Neural crest cell (in vitro differentiated cells): ENCODE measurements at regions not wholly inside any gene's neighbourhood (a gene's known extent, or its start where the extent isn't known, plus 50 kb on each side); places are given as distances from the start of the nearest gene placed in this dataset.

Experiments
- DNase-seq: peaks from one replicate; pipeline ENCODE4 v3.0.0; 2021; ENCODE audit warnings: low read depth, mixed read lengths, low spot score
- H3K27ac Mint-ChIP-seq: one replicate; pipeline ENCODE4 v1.8.0; 2021; ENCODE audit warnings: mild to moderate bottlenecking, mixed read lengths; ENCODE audit not compliant: unreplicated experiment
- H3K27me3 Mint-ChIP-seq: 2 replicates; pipeline ENCODE4 v1.8.0; 2021; ENCODE audit warnings: low read depth, mild to moderate bottlenecking, mixed read lengths
- H3K36me3 Mint-ChIP-seq: 2 replicates; pipeline ENCODE4 v1.8.0; 2021; ENCODE audit warnings: low read depth, mild to moderate bottlenecking, mixed read lengths
- H3K4me1 Mint-ChIP-seq: 2 replicates; pipeline ENCODE4 v1.8.0; 2021; ENCODE audit warnings: mixed read lengths
- H3K4me3 Mint-ChIP-seq: one replicate; pipeline ENCODE4 v1.8.0; 2021; ENCODE audit warnings: mild to moderate bottlenecking, mixed read lengths
- H3K9me3 Mint-ChIP-seq: 2 replicates; pipeline ENCODE4 v1.8.0; 2021; ENCODE audit warnings: mixed read lengths
- TF ChIP-seq, protein P1 (sequence below): fragments of 200-600 bp; sonication (generic); conservative IDR thresholded peaks from 2 replicates; pipeline ENCODE4 v1.5.0; 2021; ENCODE audit warnings: antibody characterized with exemption, mild to moderate bottlenecking

DNA sequence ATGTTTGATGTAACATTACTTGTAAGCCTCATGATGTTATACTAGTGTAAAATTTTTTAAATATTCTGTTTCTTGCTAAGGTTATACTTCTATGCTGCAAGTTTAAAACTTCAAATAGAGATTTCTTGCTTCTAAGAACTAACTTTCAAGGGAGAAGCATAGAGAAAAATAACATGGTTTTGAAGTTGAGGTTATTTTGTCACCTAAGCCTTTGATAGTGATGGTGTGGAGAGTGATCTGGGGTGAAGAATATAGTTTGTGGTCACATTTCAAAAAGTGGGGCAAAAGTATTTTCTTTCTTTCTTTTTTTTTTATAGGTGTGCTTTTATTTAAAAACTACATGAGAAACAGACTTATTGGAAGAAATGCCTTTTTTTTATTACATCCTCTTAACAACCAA, 162.4 kb downstream of the GATA3 start:
- Mint-ChIP-seq H3K27me3 (peaks cover 6% of the 10 kb centered on the region), H3K4me1 (no peaks in the 10 kb centered on the region), H3K36me3 (no peaks in the 10 kb centered on the region), H3K9me3 (no peaks in the 10 kb centered on the region), H3K27ac (no peak overlapping the region), H3K4me3 (no peak overlapping the region)
- TF ChIP-seq, protein P1, sequence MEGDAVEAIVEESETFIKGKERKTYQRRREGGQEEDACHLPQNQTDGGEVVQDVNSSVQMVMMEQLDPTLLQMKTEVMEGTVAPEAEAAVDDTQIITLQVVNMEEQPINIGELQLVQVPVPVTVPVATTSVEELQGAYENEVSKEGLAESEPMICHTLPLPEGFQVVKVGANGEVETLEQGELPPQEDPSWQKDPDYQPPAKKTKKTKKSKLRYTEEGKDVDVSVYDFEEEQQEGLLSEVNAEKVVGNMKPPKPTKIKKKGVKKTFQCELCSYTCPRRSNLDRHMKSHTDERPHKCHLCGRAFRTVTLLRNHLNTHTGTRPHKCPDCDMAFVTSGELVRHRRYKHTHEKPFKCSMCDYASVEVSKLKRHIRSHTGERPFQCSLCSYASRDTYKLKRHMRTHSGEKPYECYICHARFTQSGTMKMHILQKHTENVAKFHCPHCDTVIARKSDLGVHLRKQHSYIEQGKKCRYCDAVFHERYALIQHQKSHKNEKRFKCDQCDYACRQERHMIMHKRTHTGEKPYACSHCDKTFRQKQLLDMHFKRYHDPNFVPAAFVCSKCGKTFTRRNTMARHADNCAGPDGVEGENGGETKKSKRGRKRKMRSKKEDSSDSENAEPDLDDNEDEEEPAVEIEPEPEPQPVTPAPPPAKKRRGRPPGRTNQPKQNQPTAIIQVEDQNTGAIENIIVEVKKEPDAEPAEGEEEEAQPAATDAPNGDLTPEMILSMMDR: no peak
- no peak for DNase-seq

DNA sequence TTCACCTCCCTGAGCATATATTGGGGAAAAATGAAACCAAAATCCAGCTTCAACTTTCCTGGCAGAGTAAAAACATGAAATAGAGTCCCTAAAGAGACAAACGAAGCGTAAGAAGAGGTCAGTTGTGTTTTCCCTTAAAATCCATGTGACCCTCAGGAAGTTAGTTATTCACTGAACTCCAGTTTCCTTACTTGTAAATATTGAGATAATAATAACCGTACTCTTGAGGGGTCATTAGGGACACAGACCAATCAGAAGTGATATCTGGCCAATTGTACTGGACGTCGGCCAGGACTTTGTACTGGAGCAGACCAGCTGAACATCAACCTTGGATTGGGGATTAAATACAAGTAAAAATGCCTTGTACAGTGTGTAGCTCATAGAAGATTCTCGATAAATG, 167.0 kb downstream of the GATA3 start:
- H3K9me3 Mint-ChIP-seq: no peaks in the 10 kb centered on the region
- H3K27ac Mint-ChIP-seq: no peak overlapping the region
- DNase-seq: no peak
- H3K27me3 Mint-ChIP-seq: peaks cover 12% of the 10 kb centered on the region
- no peaks in the 10 kb centered on the region for H3K4me1 Mint-ChIP-seq
- no peaks in the 10 kb centered on the region for H3K36me3 Mint-ChIP-seq
- TF ChIP-seq, protein P1: no peak
- no peak overlapping the region for H3K4me3 Mint-ChIP-seq

DNA sequence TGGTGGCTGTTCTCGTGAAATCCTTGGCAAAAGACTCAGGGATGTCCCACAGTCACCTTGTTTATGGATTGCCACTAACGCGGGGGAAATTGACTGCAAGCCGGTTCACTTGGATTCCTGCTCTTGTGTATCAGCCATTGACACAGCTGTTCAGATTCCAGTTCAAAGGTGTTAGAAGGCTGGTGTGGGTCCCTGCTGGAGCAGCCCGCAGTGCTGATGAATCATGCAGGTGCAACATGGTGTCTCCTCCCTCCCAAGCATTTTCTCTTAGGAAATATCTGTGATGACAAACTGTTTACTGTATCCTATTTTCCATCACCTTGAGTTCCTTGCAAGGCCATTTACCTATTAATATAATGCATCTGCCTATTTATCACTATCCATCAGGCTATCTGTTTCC, 170.1 kb downstream of the GATA3 start:
- Mint-ChIP-seq H3K9me3 (no peaks in the 10 kb centered on the region), H3K4me3 (no peak overlapping the region), H3K27ac (no peak overlapping the region), H3K27me3 (peaks cover 18% of the 10 kb centered on the region), H3K36me3 (no peaks in the 10 kb centered on the region), H3K4me1 (no peaks in the 10 kb centered on the region)
- no peak for DNase-seq
- TF ChIP-seq, protein P1: no peak

DNA sequence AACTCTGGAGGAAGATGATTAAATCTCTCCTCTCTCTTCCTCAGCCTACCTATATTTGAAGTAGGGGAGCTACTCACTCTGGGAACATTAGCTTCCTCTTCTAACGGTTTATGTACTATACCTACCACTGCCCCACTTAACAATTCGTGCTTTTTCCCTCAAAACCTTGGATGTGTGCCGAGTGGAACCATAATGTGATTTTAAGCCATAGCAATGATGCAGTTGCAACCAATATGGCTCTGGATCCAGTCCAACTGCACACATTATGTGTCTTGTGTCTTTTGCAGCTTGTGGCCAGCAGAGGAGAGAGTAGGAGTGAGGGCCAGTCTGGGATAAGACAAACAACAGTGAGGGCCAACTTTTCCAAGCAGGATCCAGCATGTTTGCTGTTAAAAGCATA, 170.7 kb downstream of the GATA3 start:
- DNase-seq: no peak
- TF ChIP-seq, protein P1: no peak
- Mint-ChIP-seq H3K27me3 (peaks cover 20% of the 10 kb centered on the region), H3K9me3 (no peaks in the 10 kb centered on the region), H3K4me1 (no peaks in the 10 kb centered on the region), H3K27ac (no peak overlapping the region), H3K4me3 (no peak overlapping the region), H3K36me3 (no peaks in the 10 kb centered on the region)

DNA sequence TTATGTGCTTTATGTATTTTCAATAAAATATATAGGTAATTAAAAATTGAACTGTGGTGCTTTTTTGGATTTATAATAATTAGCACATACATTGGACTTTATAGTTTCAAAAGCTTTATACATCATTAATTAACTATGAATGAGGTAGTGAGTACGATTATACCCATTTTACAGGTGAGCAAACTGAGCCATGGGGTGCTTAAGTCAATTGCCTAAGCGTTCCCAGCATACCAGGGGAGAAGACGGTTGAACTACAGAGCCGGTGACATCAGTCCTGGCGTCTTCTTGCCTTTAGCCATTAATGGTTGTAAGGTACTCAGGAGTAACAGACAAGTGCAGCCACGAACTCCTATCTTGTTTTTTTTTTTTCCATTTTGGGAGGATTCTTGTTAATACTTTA, 172.8 kb downstream of the GATA3 start:
- TF ChIP-seq, protein P1: no peak
- DNase-seq: no peak
- Mint-ChIP-seq H3K4me1 (no peaks in the 10 kb centered on the region), H3K9me3 (no peaks in the 10 kb centered on the region), H3K27ac (no peak overlapping the region), H3K27me3 (peaks cover 31% of the 10 kb centered on the region), H3K4me3 (no peak overlapping the region), H3K36me3 (no peaks in the 10 kb centered on the region)

DNA sequence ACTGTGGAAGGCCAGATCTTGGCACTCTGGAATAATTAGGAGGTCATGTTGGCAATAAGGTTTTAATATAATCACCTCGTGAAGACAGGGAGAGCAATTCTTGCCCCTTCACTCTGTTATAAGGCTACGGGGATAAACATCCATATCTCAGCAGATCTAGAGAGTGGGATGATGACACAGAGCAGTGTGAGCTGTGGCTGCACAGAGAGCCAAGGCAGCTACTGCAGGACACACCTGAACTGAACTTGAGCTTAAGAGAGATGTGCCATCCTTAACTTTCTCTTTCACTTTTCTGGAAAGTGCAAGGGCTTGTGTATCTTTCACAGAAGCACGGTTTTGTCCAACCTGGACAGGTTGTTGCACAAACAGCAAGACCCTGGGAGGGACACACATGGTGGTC, 174.7 kb downstream of the GATA3 start:
- TF ChIP-seq, protein P1: no peak
- H3K9me3 Mint-ChIP-seq: no peaks in the 10 kb centered on the region
- no peak overlapping the region for H3K4me3 Mint-ChIP-seq
- peaks cover 37% of the 10 kb centered on the region for H3K27me3 Mint-ChIP-seq
- DNase-seq: no peak
- H3K4me1 Mint-ChIP-seq: no peaks in the 10 kb centered on the region
- no peaks in the 10 kb centered on the region for H3K36me3 Mint-ChIP-seq
- H3K27ac Mint-ChIP-seq: no peak overlapping the region
